ENCODE measurements at regions not wholly inside any gene's neighbourhood (a gene's known extent, or its start where the extent isn't known, plus 50 kb on each side); places are given as distances from the start of the nearest gene placed in this dataset.
"Not testable (repeated sequence)": the region's sequence is repeated elsewhere in the genome, so short reads cannot be mapped to it uniquely, and the experiment has no call there.

- 100% methylated on average over 2 of the region's 5 CpGs for whole genome bisulfite sequencing (ENCODE audit: insufficient coverage)
- no peak overlapping the region for H3K4me3 ChIP-seq (ENCODE audit: low read depth, low read length)
- no peak overlapping the region for H3K27ac ChIP-seq (ENCODE audit: low read depth, low read length)
- H3K27me3 ChIP-seq (ENCODE audit: control insufficient read depth, insufficient read depth, low read length): no peaks in the 10 kb centered on the region
- no peaks in the 10 kb centered on the region for H3K4me1 ChIP-seq (ENCODE audit: control insufficient read depth, insufficient read depth, low read length)
- H3K36me3 ChIP-seq (ENCODE audit: control insufficient read depth, insufficient read depth, low read length): no peaks in the 10 kb centered on the region
- H3K9me3 ChIP-seq (ENCODE audit: control insufficient read depth, insufficient read depth, low read length): no peaks in the 10 kb centered on the region
- DNase-seq (ENCODE audit: low read depth in 4 of 6, low spot score in 6 of 6): no peak
These were observed 96.8 kb upstream of the SERPINE2 start for GRCh38 chr2:224135881-224136280.

DNA sequence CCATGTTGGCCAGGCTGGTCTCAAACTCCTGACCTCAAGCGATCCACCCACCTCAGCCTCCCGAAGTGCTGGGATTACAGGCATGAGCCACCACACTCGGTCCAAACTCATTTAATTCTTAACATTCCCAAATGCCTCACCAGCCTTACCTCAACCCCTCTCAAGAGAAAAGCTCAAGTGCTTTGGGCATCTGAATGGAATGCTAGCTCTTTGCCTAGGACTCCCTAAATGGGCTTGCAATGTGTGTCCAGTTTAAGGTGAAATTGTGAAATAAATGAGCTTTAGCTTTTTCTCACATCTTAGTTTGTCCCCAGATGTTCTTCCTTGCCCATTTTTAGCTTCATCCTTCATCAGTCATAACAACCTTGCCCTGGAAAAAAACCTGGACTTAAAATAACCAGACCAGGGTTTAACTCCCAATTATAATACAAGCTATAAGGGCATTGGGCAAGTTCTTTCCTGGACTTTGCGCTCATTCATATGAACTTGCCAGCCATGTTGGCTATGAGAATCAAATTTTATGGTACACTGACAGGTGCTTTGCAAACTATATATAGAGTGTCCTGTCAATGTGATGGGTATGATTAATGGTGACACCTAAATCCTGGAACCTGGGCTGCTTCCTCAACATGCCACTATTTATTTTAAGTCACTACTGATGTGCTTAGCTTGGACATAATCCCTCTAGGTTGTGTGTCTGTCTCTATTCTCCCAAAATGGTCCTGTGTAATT lies 95.1 kb upstream of the SERPINE2 start:
- Histone ChIP-seq H3K27ac (ENCODE audit: low read depth, low read length) (no peak overlapping the region), H3K36me3 (ENCODE audit: control insufficient read depth, insufficient read depth, low read length) (no peaks in the 10 kb centered on the region), H3K4me3 (ENCODE audit: low read depth, low read length) (no peak overlapping the region), H3K27me3 (ENCODE audit: control insufficient read depth, insufficient read depth, low read length) (no peaks in the 10 kb centered on the region), H3K4me1 (ENCODE audit: control insufficient read depth, insufficient read depth, low read length) (no peaks in the 10 kb centered on the region), H3K9me3 (ENCODE audit: control insufficient read depth, insufficient read depth, low read length) (no peaks in the 10 kb centered on the region)
- no peak for DNase-seq (ENCODE audit: low read depth in 4 of 6, low spot score in 6 of 6)
- 96% methylated on average over 3 of the region's 4 CpGs for WGBS (ENCODE audit: insufficient coverage)

DNA sequence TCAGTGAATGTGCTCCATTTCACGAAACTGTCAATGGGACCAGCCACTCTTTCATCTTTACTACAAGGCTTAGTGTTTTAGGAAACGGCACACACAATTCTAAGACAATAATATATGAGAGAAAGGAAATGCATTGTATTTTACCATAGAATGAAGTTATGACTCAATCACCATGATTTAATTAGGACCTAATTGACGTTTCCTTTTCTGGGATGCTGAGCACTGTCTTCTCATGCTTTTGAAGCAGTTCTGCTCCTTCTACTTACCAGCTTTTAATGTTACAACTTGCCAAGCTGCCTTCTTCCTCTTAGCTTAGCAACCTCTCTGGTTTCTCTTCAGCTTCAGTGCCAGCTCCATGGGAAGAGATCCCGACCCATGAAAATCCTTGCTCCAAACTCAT lies 94.3 kb upstream of the SERPINE2 start:
- Histone ChIP-seq H3K4me3 (ENCODE audit: low read depth, low read length) (no peak overlapping the region), H3K4me1 (ENCODE audit: control insufficient read depth, insufficient read depth, low read length) (no peaks in the 10 kb centered on the region), H3K9me3 (ENCODE audit: control insufficient read depth, insufficient read depth, low read length) (no peaks in the 10 kb centered on the region), H3K36me3 (ENCODE audit: control insufficient read depth, insufficient read depth, low read length) (no peaks in the 10 kb centered on the region), H3K27me3 (ENCODE audit: control insufficient read depth, insufficient read depth, low read length) (no peaks in the 10 kb centered on the region), H3K27ac (ENCODE audit: low read depth, low read length) (no peak overlapping the region)
- 71% methylated on average over 1 of the region's 4 CpGs for WGBS (ENCODE audit: insufficient coverage)
- no peak for DNase-seq (ENCODE audit: low read depth in 4 of 6, low spot score in 6 of 6)

GRCh38 chr2:224127871-224128501 lies 88.9 kb upstream of the SERPINE2 start:
- H3K4me1 ChIP-seq (ENCODE audit: control insufficient read depth, insufficient read depth, low read length): no peaks in the 10 kb centered on the region
- WGBS (ENCODE audit: insufficient coverage): 59% methylated on average over 2 of the region's 5 CpGs
- H3K4me3 ChIP-seq (ENCODE audit: low read depth, low read length): no peak overlapping the region
- no peak overlapping the region for H3K27ac ChIP-seq (ENCODE audit: low read depth, low read length)
- no peaks in the 10 kb centered on the region for H3K36me3 ChIP-seq (ENCODE audit: control insufficient read depth, insufficient read depth, low read length)
- no peaks in the 10 kb centered on the region for H3K27me3 ChIP-seq (ENCODE audit: control insufficient read depth, insufficient read depth, low read length)
- DNase-seq (ENCODE audit: low read depth in 4 of 6, low spot score in 6 of 6): peak in 2 of 6 donors; percentile 17 to 22
- H3K9me3 ChIP-seq (ENCODE audit: control insufficient read depth, insufficient read depth, low read length): no peaks in the 10 kb centered on the region

- DNase-seq (ENCODE audit: low read depth in 4 of 6, low spot score in 6 of 6): no peak
- Histone ChIP-seq H3K4me1 (ENCODE audit: control insufficient read depth, insufficient read depth, low read length) (no peaks in the 10 kb centered on the region), H3K36me3 (ENCODE audit: control insufficient read depth, insufficient read depth, low read length) (no peaks in the 10 kb centered on the region), H3K4me3 (ENCODE audit: low read depth, low read length) (no peak overlapping the region), H3K27me3 (ENCODE audit: control insufficient read depth, insufficient read depth, low read length) (no peaks in the 10 kb centered on the region), H3K9me3 (ENCODE audit: control insufficient read depth, insufficient read depth, low read length) (no peaks in the 10 kb centered on the region), H3K27ac (ENCODE audit: low read depth, low read length) (no peak overlapping the region)
- WGBS (ENCODE audit: insufficient coverage): 83% methylated on average over 4 of the region's 6 CpGs
These were observed 87.4 kb upstream of the SERPINE2 start for GRCh38 chr2:224126440-224126839.

DNA sequence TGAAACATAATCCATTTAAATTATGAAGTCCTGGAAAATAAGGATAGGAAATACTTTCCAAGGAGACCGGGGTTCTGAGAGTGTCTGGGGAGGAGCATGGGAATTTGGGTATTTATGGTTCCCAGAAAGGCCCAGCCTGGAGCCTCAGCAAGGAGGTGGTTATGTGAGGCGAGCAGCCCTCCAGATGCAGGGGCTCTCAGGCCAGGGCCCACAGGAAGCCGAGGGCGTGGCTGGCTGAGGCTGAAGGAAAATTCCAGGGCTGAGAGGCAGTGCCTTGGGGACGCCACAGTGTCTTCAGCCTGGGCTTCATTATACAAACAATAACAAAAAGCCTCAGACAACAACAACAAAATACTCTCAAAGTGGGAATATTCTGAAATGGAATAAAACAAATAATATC lies 86.9 kb upstream of the SERPINE2 start:
- H3K27ac ChIP-seq (ENCODE audit: low read depth, low read length): no peak overlapping the region
- WGBS (ENCODE audit: insufficient coverage): 75% methylated on average over 2 of the region's 5 CpGs
- no peaks in the 10 kb centered on the region for H3K27me3 ChIP-seq (ENCODE audit: control insufficient read depth, insufficient read depth, low read length)
- H3K9me3 ChIP-seq (ENCODE audit: control insufficient read depth, insufficient read depth, low read length): no peaks in the 10 kb centered on the region
- H3K4me1 ChIP-seq (ENCODE audit: control insufficient read depth, insufficient read depth, low read length): no peaks in the 10 kb centered on the region
- no peak for DNase-seq (ENCODE audit: low read depth in 4 of 6, low spot score in 6 of 6)
- no peak overlapping the region for H3K4me3 ChIP-seq (ENCODE audit: low read depth, low read length)
- no peaks in the 10 kb centered on the region for H3K36me3 ChIP-seq (ENCODE audit: control insufficient read depth, insufficient read depth, low read length)

GRCh38 chr2:224122542-224122941 lies 83.5 kb upstream of the SERPINE2 start:
- no peaks in the 10 kb centered on the region for H3K27me3 ChIP-seq (ENCODE audit: control insufficient read depth, insufficient read depth, low read length)
- no peaks in the 10 kb centered on the region for H3K4me1 ChIP-seq (ENCODE audit: control insufficient read depth, insufficient read depth, low read length)
- DNase-seq (ENCODE audit: low read depth in 4 of 6, low spot score in 6 of 6): no peak
- H3K9me3 ChIP-seq (ENCODE audit: control insufficient read depth, insufficient read depth, low read length): peaks cover 3% of the 10 kb centered on the region
- H3K36me3 ChIP-seq (ENCODE audit: control insufficient read depth, insufficient read depth, low read length): no peaks in the 10 kb centered on the region
- no peak overlapping the region for H3K27ac ChIP-seq (ENCODE audit: low read depth, low read length)
- H3K4me3 ChIP-seq (ENCODE audit: low read depth, low read length): no peak overlapping the region

- H3K9me3 ChIP-seq (ENCODE audit: control insufficient read depth, insufficient read depth, low read length): peaks cover 3% of the 10 kb centered on the region
- no peaks in the 10 kb centered on the region for H3K36me3 ChIP-seq (ENCODE audit: control insufficient read depth, insufficient read depth, low read length)
- no peaks in the 10 kb centered on the region for H3K4me1 ChIP-seq (ENCODE audit: control insufficient read depth, insufficient read depth, low read length)
- DNase-seq (ENCODE audit: low read depth in 4 of 6, low spot score in 6 of 6): no peak
- no peak overlapping the region for H3K27ac ChIP-seq (ENCODE audit: low read depth, low read length)
- no peaks in the 10 kb centered on the region for H3K27me3 ChIP-seq (ENCODE audit: control insufficient read depth, insufficient read depth, low read length)
- 86% methylated on average over 1 of the region's 4 CpGs for WGBS (ENCODE audit: insufficient coverage)
- H3K4me3 ChIP-seq (ENCODE audit: low read depth, low read length): no peak overlapping the region
These were observed 82.5 kb upstream of the SERPINE2 start for GRCh38 chr2:224121406-224122067.

GRCh38 chr2:224120986-224121385 lies 81.9 kb upstream of the SERPINE2 start:
- no CpG with 5 or more reads among the region's 1 CpG for WGBS (ENCODE audit: insufficient coverage)
- no peaks in the 10 kb centered on the region for H3K27me3 ChIP-seq (ENCODE audit: control insufficient read depth, insufficient read depth, low read length)
- peaks cover 3% of the 10 kb centered on the region for H3K9me3 ChIP-seq (ENCODE audit: control insufficient read depth, insufficient read depth, low read length)
- no peak overlapping the region for H3K4me3 ChIP-seq (ENCODE audit: low read depth, low read length)
- no peaks in the 10 kb centered on the region for H3K4me1 ChIP-seq (ENCODE audit: control insufficient read depth, insufficient read depth, low read length)
- DNase-seq (ENCODE audit: low read depth in 4 of 6, low spot score in 6 of 6): no peak
- H3K36me3 ChIP-seq (ENCODE audit: control insufficient read depth, insufficient read depth, low read length): no peaks in the 10 kb centered on the region
- no peak overlapping the region for H3K27ac ChIP-seq (ENCODE audit: low read depth, low read length)

GRCh38 chr2:224119846-224120245 lies 80.8 kb upstream of the SERPINE2 start:
- not testable (repeated sequence) for H3K27ac ChIP-seq (ENCODE audit: low read depth, low read length); H3K4me3 ChIP-seq (ENCODE audit: low read depth, low read length); H3K4me1 ChIP-seq (ENCODE audit: control insufficient read depth, insufficient read depth, low read length); DNase-seq (ENCODE audit: low read depth in 4 of 6, low spot score in 6 of 6); H3K27me3 ChIP-seq (ENCODE audit: control insufficient read depth, insufficient read depth, low read length); H3K36me3 ChIP-seq (ENCODE audit: control insufficient read depth, insufficient read depth, low read length); H3K9me3 ChIP-seq (ENCODE audit: control insufficient read depth, insufficient read depth, low read length)
- WGBS (ENCODE audit: insufficient coverage): no CpG with 5 or more reads among the region's 1 CpG
